ENCODE measurements at regions not wholly inside any gene's neighbourhood (a gene's known extent, or its start where the extent isn't known, plus 50 kb on each side); places are given as distances from the start of the nearest gene placed in this dataset.

GRCh38 chr10:78924319-78925003, 144.3 kb upstream of the ZMIZ1 start:
- TF ChIP-seq CTCF (IDR thresholded peaks at IDR 0.05) = no peak
- no peak for TF ChIP-seq POLR2A (IDR thresholded peaks at IDR 0.05)
- no peak for TF ChIP-seq EP300 (IDR thresholded peaks at IDR 0.05)
